MCF 10A (cell line): ENCODE measurements at regions not wholly inside any gene's neighbourhood (a gene's known extent, or its start where the extent isn't known, plus 50 kb on each side); places are given as distances from the start of the nearest gene placed in this dataset.

Experiments
- BruUV-seq: library from RNA; stranded (reverse); fragments of 400-500 nt; replicated peaks from 2 replicates; lab custom pipeline; 2021; lab: Mats Ljungman, UMichigan
- CTCF ChIA-PET: fragments of 300-600 bp; sonication (Branson Sonifier 250); formaldehyde crosslinking; extraction: SDS; loops from one replicate; lab custom pipeline; 2021; ENCODE audit warnings: antibody characterized with exemption, inconsistent platforms; lab: Yijun Ruan, JAX
- POLR2A ChIA-PET: fragments of 300-600, 350-650 bp; sonication (Branson Sonifier 250); formaldehyde crosslinking; extraction: SDS; loops from one replicate; lab custom pipeline; 2020; ENCODE audit warnings: antibody characterized with exemption, inconsistent platforms; lab: Yijun Ruan, JAX
- DNase-seq: peaks from one replicate; pipeline ENCODE4 v3.0.0-alpha.2; 2018; ENCODE audit not compliant: unreplicated experiment
- H3K27ac Mint-ChIP-seq: one replicate; pipeline ENCODE4 v1.8.0; 2022; ENCODE audit warnings: mild to moderate bottlenecking, low read depth, mixed read lengths; ENCODE audit not compliant: unreplicated experiment
- H3K27me3 Mint-ChIP-seq: one replicate; pipeline ENCODE4 v1.8.0; 2022; ENCODE audit warnings: mixed read lengths; ENCODE audit not compliant: insufficient read depth, unreplicated experiment
- H3K36me3 Mint-ChIP-seq: one replicate; pipeline ENCODE4 v1.8.0; 2022; ENCODE audit warnings: mild to moderate bottlenecking, moderate library complexity, mixed read lengths; ENCODE audit not compliant: insufficient read depth, unreplicated experiment
- H3K4me1 Mint-ChIP-seq: one replicate; pipeline ENCODE4 v1.8.0; 2022; ENCODE audit warnings: mixed read lengths; ENCODE audit not compliant: insufficient read depth, unreplicated experiment
- H3K4me3 Mint-ChIP-seq: one replicate; pipeline ENCODE4 v1.8.0; 2022; ENCODE audit warnings: mild to moderate bottlenecking, moderate library complexity, mixed read lengths; ENCODE audit not compliant: unreplicated experiment
- H3K9me3 Mint-ChIP-seq: one replicate; pipeline ENCODE4 v1.8.0; 2022; ENCODE audit warnings: mixed read lengths; ENCODE audit not compliant: unreplicated experiment
- intact Hi-C: fragments of 100-400 bp; cut with micrococcal nuclease; formaldehyde crosslinking; loops from 2 replicates; pipeline ENCODE4 v1.14.1; 2022
- TF ChIP-seq, protein P1 (sequence below): fragments of 200-600 bp; IDR thresholded peaks from one replicate; pipeline ENCODE4 v1.8.0; 2022; ENCODE audit warnings: antibody characterized with exemption, mild to moderate bottlenecking; ENCODE audit not compliant: unreplicated experiment

GRCh38 chr5:16384804-16385203 is 80.8 kb downstream of the ZNF622 start:
- DNase-seq, result no peak
- H3K27ac Mint-ChIP-seq, result no peak overlapping the region
- H3K4me1 Mint-ChIP-seq, result no peaks in the 10 kb centered on the region
- intact Hi-C loops, result no loop called here
- ChIA-PET CTCF (no interaction called here), POLR2A (no interaction called here)
- no TSS peak for BruUV-seq
- no peak overlapping the region for H3K4me3 Mint-ChIP-seq
- no peaks in the 10 kb centered on the region for H3K9me3 Mint-ChIP-seq
- H3K27me3 Mint-ChIP-seq, result peaks cover 40% of the 10 kb centered on the region
- H3K36me3 Mint-ChIP-seq, result no peaks in the 10 kb centered on the region
- TF ChIP-seq, protein P1, sequence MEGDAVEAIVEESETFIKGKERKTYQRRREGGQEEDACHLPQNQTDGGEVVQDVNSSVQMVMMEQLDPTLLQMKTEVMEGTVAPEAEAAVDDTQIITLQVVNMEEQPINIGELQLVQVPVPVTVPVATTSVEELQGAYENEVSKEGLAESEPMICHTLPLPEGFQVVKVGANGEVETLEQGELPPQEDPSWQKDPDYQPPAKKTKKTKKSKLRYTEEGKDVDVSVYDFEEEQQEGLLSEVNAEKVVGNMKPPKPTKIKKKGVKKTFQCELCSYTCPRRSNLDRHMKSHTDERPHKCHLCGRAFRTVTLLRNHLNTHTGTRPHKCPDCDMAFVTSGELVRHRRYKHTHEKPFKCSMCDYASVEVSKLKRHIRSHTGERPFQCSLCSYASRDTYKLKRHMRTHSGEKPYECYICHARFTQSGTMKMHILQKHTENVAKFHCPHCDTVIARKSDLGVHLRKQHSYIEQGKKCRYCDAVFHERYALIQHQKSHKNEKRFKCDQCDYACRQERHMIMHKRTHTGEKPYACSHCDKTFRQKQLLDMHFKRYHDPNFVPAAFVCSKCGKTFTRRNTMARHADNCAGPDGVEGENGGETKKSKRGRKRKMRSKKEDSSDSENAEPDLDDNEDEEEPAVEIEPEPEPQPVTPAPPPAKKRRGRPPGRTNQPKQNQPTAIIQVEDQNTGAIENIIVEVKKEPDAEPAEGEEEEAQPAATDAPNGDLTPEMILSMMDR, result no peak

- no peak for DNase-seq
- Mint-ChIP-seq H3K4me1 (no peaks in the 10 kb centered on the region), H3K27ac (no peak overlapping the region), H3K36me3 (no peaks in the 10 kb centered on the region), H3K27me3 (peaks cover 46% of the 10 kb centered on the region), H3K9me3 (no peaks in the 10 kb centered on the region), H3K4me3 (no peak overlapping the region)
- ChIA-PET CTCF (no interaction called here), POLR2A (no interaction called here)
- intact Hi-C loops, result no loop called here
- no TSS peak for BruUV-seq
- TF ChIP-seq, protein P1, result no peak
Observed at GRCh38 chr5:16384222-16384621, 81.4 kb downstream of the ZNF622 start.

DNA sequence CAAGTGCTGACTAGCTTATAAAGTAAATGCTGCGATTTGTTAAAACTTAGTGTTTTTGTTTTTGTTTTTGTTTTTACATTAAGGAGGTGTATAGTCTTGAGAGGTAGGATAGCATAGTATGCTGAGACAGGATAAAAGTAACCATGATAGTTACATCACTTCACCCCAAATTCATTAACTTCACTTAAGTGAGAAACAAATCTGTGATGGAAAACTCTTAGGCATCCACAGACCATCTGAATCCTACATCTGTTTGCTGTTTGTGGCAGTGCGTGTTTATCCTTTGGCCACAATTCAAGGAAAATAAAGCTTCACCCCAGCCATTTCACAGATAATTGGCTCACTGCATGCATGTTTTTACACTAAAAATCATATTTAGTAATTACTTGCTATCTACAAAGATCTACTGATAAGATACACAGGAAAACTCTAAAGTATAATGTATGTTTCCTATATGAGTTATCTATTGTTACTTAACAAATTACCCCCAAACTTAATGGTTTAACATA is 82.0 kb downstream of the ZNF622 start:
- Mint-ChIP-seq H3K27ac (no peak overlapping the region), H3K27me3 (peaks cover 52% of the 10 kb centered on the region), H3K36me3 (no peaks in the 10 kb centered on the region), H3K4me1 (no peaks in the 10 kb centered on the region), H3K4me3 (no peak overlapping the region), H3K9me3 (no peaks in the 10 kb centered on the region)
- ChIA-PET CTCF (interaction anchor here (0.6 kb wide), 2 partner anchors 29 to 329 kb away, joined by 3 to 4 read pairs; no protein-coding TSS in a partner anchor), POLR2A (no interaction called here)
- intact Hi-C loops, result no loop called here
- no TSS peak for BruUV-seq
- TF ChIP-seq, protein P1, result no peak
- no peak for DNase-seq

- TF ChIP-seq, protein P1, result no peak
- ChIA-PET POLR2A (no interaction called here), CTCF (no interaction called here)
- Mint-ChIP-seq H3K27ac (no peak overlapping the region), H3K9me3 (no peaks in the 10 kb centered on the region), H3K27me3 (peaks cover 64% of the 10 kb centered on the region), H3K4me3 (no peak overlapping the region), H3K36me3 (no peaks in the 10 kb centered on the region), H3K4me1 (no peaks in the 10 kb centered on the region)
- intact Hi-C loops, result no loop called here
- BruUV-seq, result no TSS peak
- no peak for DNase-seq
Observed at GRCh38 chr5:16382047-16382446, 83.6 kb downstream of the ZNF622 start.
